Fibroblast of lung (primary cell): ENCODE measurements at regions not wholly inside any gene's neighbourhood (a gene's known extent, or its start where the extent isn't known, plus 50 kb on each side); places are given as distances from the start of the nearest gene placed in this dataset.
A peak's percentile ranks its signal among the peaks of the same experiment; 100 is the strongest.

Experiments
- DNase-seq, 2 donors: peaks; one replicate each; pipeline versions ENCODE4 v3.0.0 to v3.0.0-alpha.2; 2010; ENCODE audit warnings: low read depth in 2 of 2
- H2AFZ ChIP-seq: 2 replicates; pipeline ENCODE4 v1.5.1; 2012; ENCODE audit warnings: low read length, control low read depth, inconsistent platforms
- H3K27ac ChIP-seq: 2 replicates; pipeline ENCODE4 v1.5.1; 2011; ENCODE audit warnings: low read length, control low read depth; ENCODE audit not compliant: insufficient read depth
- H3K27me3 ChIP-seq: 2 replicates; pipeline ENCODE4 v1.5.1; 2011; ENCODE audit warnings: mild to moderate bottlenecking, low read length; ENCODE audit not compliant: control insufficient read depth, insufficient read depth
- H3K36me3 ChIP-seq: 2 replicates; pipeline ENCODE4 v1.5.1; 2011; ENCODE audit warnings: low read length; ENCODE audit not compliant: control insufficient read depth, insufficient read depth
- H3K4me1 ChIP-seq: 2 replicates; pipeline ENCODE4 v1.5.1; 2011; ENCODE audit warnings: low read length; ENCODE audit not compliant: control insufficient read depth, insufficient read depth; ENCODE audit errors: extremely low read depth
- H3K4me2 ChIP-seq: 2 replicates; pipeline ENCODE4 v1.5.1; 2011; ENCODE audit warnings: low read length, control low read depth; ENCODE audit not compliant: insufficient read depth; ENCODE audit errors: extremely low read depth
- H3K4me3 ChIP-seq, 4 experiments: fragments of 200-600 bp in 1 of 4; sonication (generic) in 1 of 4; replicated peaks in 1 of 4; 2 replicates each; pipeline ENCODE4 v1.5.1; 2011 to 2016; ENCODE audit warnings: low read length in 4 of 4, low read depth in 3 of 4, mild to moderate bottlenecking in 3 of 4, control low read depth in 2 of 4, inconsistent platforms in 1 of 4, mixed read lengths in 1 of 4; ENCODE audit not compliant: insufficient read depth in 1 of 4; ENCODE audit errors: control extremely low read depth in 1 of 4
- H3K79me2 ChIP-seq: 2 replicates; pipeline ENCODE4 v1.5.1; 2012; ENCODE audit warnings: mild to moderate bottlenecking, low read length, inconsistent platforms; ENCODE audit not compliant: control insufficient read depth, insufficient read depth
- H3K9ac ChIP-seq: 2 replicates; pipeline ENCODE4 v1.5.1; 2011; ENCODE audit warnings: mild to moderate bottlenecking, low read length, control low read depth; ENCODE audit not compliant: insufficient read depth
- H3K9me3 ChIP-seq: 2 replicates; pipeline ENCODE4 v1.5.1; 2012; ENCODE audit warnings: low read depth, low read length; ENCODE audit not compliant: control insufficient read depth, insufficient read depth
- H4K20me1 ChIP-seq: 2 replicates; pipeline ENCODE4 v1.5.1; 2011; ENCODE audit warnings: low read length; ENCODE audit not compliant: control insufficient read depth, insufficient read depth; ENCODE audit errors: extremely low read depth
- EZH2 ChIP-seq: IDR thresholded peaks from 2 replicates; pipeline ENCODE4 v1.5.1; 2012; ENCODE audit warnings: low read length, control low read depth, mild to moderate bottlenecking; ENCODE audit errors: missing control alignments
- TF ChIP-seq, protein P1 (sequence below), 2 donors: IDR thresholded peaks in 1 of 2; conservative IDR thresholded peaks in 1 of 2; 1 replicate in 1 of 2; 2 replicates in 1 of 2; pipeline ENCODE4 v1.5.1; 2011 to 2012; ENCODE audit warnings: low read length in 2 of 2, control low read depth in 1 of 2, inconsistent platforms in 1 of 2, low read depth in 1 of 2, mild to moderate bottlenecking in 1 of 2

- no peaks in the 10 kb centered on the region for H3K27me3 ChIP-seq
- H3K36me3 ChIP-seq, result no peaks in the 10 kb centered on the region
- H2AFZ ChIP-seq, result no peak overlapping the region
- TF ChIP-seq EZH2, result no peak
- H3K9ac ChIP-seq, result no peak overlapping the region
- no peaks in the 10 kb centered on the region for H3K4me1 ChIP-seq
- no peaks in the 10 kb centered on the region for H4K20me1 ChIP-seq
- no peaks in the 10 kb centered on the region for H3K79me2 ChIP-seq
- no peak overlapping the region for H3K4me2 ChIP-seq
- DNase-seq, result no peak
- H3K9me3 ChIP-seq, result no peaks in the 10 kb centered on the region
- no peak overlapping the region for H3K27ac ChIP-seq
- H3K4me3 ChIP-seq, result no peak overlapping the region
Observed at GRCh38 chr14:89743828-89744227, 210.7 kb downstream of the EFCAB11 start.

DNA sequence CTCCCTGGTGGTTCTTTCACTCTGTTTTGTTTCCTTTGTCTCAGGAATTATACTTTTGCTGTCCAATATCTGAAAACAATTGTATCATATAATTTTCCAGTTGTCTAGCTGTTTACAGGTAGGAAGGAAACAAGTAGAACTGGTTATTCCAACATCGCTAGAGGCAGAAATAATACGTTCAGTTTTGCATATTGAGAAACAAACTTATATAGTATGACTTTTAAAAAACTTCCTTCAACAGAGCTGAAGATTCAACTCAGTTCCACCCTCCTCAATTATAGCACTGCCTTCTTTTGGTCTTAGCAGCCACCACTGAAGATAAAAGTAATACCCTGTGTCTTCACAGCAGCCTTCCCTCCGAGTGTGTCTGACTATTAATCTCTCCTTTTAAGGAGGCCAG, 214.3 kb downstream of the EFCAB11 start:
- H3K27me3 ChIP-seq, result no peaks in the 10 kb centered on the region
- TF ChIP-seq EZH2, result no peak
- TF ChIP-seq, protein P1, sequence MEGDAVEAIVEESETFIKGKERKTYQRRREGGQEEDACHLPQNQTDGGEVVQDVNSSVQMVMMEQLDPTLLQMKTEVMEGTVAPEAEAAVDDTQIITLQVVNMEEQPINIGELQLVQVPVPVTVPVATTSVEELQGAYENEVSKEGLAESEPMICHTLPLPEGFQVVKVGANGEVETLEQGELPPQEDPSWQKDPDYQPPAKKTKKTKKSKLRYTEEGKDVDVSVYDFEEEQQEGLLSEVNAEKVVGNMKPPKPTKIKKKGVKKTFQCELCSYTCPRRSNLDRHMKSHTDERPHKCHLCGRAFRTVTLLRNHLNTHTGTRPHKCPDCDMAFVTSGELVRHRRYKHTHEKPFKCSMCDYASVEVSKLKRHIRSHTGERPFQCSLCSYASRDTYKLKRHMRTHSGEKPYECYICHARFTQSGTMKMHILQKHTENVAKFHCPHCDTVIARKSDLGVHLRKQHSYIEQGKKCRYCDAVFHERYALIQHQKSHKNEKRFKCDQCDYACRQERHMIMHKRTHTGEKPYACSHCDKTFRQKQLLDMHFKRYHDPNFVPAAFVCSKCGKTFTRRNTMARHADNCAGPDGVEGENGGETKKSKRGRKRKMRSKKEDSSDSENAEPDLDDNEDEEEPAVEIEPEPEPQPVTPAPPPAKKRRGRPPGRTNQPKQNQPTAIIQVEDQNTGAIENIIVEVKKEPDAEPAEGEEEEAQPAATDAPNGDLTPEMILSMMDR (conservative IDR thresholded peaks at IDR 0.05 in 1 of 2, IDR thresholded peaks at IDR 0.05 in 1 of 2; ENCODE audit: low read depth in 1 of 2, low read length in 2 of 2), result no peak
- H3K9ac ChIP-seq, result no peak overlapping the region
- H3K4me2 ChIP-seq, result no peak overlapping the region
- DNase-seq, result no peak
- no peak overlapping the region for H3K27ac ChIP-seq
- H2AFZ ChIP-seq, result no peak overlapping the region
- H3K4me1 ChIP-seq, result no peaks in the 10 kb centered on the region
- H3K79me2 ChIP-seq, result no peaks in the 10 kb centered on the region
- H3K9me3 ChIP-seq, result no peaks in the 10 kb centered on the region
- no peaks in the 10 kb centered on the region for H4K20me1 ChIP-seq
- no peak overlapping the region for H3K4me3 ChIP-seq
- no peaks in the 10 kb centered on the region for H3K36me3 ChIP-seq

- Histone ChIP-seq H4K20me1 (no peaks in the 10 kb centered on the region), H3K36me3 (no peaks in the 10 kb centered on the region), H3K4me2 (no peak overlapping the region), H3K27ac (no peak overlapping the region), H3K9ac (no peak overlapping the region), H3K4me1 (no peaks in the 10 kb centered on the region), H3K79me2 (no peaks in the 10 kb centered on the region), H3K9me3 (no peaks in the 10 kb centered on the region), H3K4me3 (no peak overlapping the region), H2AFZ (no peak overlapping the region), H3K27me3 (no peaks in the 10 kb centered on the region)
- TF ChIP-seq EZH2, result no peak
- TF ChIP-seq, protein P1 (conservative IDR thresholded peaks at IDR 0.05 in 1 of 2, IDR thresholded peaks at IDR 0.05 in 1 of 2; ENCODE audit: low read depth in 1 of 2, low read length in 2 of 2), result no peak
- peak in 1 of 2 donors; percentile 34 for DNase-seq
Observed at GRCh38 chr14:89736881-89737280, 217.6 kb downstream of the EFCAB11 start.
